ENCODE measurements at regions not wholly inside any gene's neighbourhood (a gene's known extent, or its start where the extent isn't known, plus 50 kb on each side); places are given as distances from the start of the nearest gene placed in this dataset.

GRCh38 chr1:104387716-104388508 lies 638.2 kb downstream of the AMY1C start:
- no peak for DNase-seq
- intact Hi-C loops (cut with DNase I): no loop called here
- ATAC-seq: no peak

GRCh38 chr1:104392552-104392951 lies 642.9 kb downstream of the AMY1C start:
- no peak for DNase-seq
- no peak for ATAC-seq
- intact Hi-C loops (cut with DNase I): no loop called here

- DNase-seq (no peak), ATAC-seq (no peak)
- intact Hi-C loops (cut with DNase I): no loop called here
Measured at GRCh38 chr1:104402178-104402577, 652.5 kb downstream of the AMY1C start.

- DNase-seq: no peak
- no peak for ATAC-seq
- intact Hi-C loops (cut with DNase I): no loop called here
Measured at GRCh38 chr1:104403883-104404282, 654.2 kb downstream of the AMY1C start.

DNA sequence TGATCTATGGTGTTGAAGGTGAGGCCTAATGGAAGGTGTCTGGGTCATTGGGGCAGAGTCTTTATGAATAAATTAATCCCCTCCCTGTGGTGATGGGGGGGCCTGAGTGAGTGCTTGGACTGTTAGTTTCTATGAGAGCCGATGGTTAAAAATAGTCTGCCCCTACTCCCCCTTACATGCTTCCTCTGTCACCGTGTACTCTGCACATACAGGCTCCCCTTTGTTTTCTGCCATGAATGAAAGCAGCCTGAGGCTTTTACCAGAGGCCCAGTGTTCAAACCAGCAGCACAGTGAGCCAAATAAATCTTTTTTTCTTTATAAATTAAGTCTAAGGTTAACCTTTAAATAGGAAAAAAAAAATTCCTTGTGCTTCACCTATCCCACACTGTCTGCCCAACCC lies 657.0 kb downstream of the AMY1C start:
- intact Hi-C loops (cut with DNase I): no loop called here
- DNase-seq (no peak), ATAC-seq (no peak)

- ATAC-seq (no peak), DNase-seq (no peak)
- intact Hi-C loops (cut with DNase I): no loop called here
Measured at GRCh38 chr1:104408268-104408667, 658.6 kb downstream of the AMY1C start.

DNA sequence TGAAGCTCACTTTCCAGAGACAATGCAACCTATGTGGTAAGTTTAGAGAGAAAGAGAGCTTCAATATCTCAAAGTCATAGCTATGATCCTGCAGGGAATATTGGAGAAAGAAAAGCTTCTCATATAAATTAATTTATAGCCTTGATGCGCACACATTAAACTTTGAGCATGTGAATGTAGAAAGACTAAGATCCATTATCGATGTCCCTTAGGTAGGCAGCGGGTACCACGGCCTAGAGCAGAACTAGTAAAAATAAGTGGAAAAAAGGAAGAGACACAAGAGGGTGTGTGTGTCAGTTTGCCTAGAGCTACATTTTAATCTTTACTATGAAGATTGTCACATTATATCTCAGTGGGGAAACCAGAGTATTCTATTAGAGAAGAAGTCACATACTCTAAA lies 685.6 kb downstream of the AMY1C start:
- ATAC-seq: no peak
- DNase-seq: no peak
- intact Hi-C loops (cut with DNase I): no loop called here

DNA sequence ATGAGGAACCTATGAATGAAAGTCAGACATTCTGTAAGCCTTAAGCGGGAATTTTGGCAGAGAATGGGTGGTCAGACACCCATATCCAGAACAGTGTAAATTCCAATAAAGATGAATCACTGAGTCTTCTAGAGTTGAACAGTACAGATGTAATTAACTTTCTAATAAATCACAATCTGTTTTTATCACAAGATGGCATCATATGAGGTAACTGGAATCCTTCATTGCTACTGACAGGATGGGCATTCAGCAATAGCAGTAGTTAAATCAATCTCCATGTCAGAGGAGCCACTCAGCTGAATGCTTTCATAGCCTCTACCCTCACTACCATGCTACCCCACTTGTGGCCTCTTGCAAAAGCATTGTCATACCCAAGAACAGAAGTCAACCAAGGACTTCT lies 690.3 kb downstream of the AMY1C start:
- no peak for DNase-seq
- no peak for ATAC-seq
- intact Hi-C loops (cut with DNase I): no loop called here

GRCh38 chr1:104456724-104457123 lies 707.0 kb downstream of the AMY1C start:
- ATAC-seq: no peak
- intact Hi-C loops (cut with DNase I): no loop called here
- DNase-seq: no peak

- intact Hi-C loops (cut with DNase I): no loop called here
- no peak for ATAC-seq
- no peak for DNase-seq
Measured at GRCh38 chr1:104459886-104460285, 710.2 kb downstream of the AMY1C start.

DNA sequence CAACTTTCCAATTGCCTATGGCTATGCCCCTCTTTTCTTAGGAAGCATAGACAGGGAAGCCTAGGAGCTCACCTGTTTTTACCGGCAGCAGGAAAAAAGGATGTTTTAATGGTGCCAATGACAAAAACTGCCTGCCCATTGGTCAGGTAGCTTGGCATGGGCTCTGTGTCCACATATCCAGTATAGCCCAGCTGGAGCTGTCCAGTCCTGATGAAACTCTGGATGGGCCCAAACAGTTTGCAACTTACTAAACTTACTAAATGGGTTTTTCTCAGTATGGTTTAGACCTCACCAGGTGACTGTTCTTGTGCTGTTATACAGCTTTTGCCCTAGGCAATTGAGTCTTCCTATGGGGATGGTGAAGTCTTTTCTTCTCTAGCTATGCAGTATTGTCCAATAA lies 711.2 kb downstream of the AMY1C start:
- ATAC-seq (no peak), DNase-seq (no peak)
- intact Hi-C loops (cut with DNase I): no loop called here

GRCh38 chr1:104463126-104463697 lies 713.5 kb downstream of the AMY1C start:
- no peak for ATAC-seq
- intact Hi-C loops (cut with DNase I): no loop called here
- no peak for DNase-seq

DNA sequence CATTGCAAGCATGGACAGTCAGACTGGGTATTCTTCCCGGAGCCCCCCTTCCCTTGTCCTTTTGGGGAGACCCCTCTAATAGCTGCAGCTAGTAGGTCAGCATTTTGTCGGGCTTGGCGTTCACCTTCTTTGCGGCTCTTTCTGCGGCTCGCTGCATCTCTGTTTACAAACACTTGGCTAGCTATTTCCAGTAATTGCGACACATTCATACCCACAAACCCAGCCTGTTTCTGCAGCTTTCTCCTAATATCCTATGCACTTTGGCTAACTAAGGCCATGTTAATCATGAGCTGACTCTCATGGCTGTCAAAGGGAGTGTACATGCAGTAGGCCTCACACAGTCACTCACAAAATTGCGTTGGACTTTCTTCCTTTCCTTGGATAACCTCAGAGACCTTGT lies 716.4 kb downstream of the AMY1C start:
- ATAC-seq (no peak), DNase-seq (no peak)
- intact Hi-C loops (cut with DNase I): no loop called here

DNA sequence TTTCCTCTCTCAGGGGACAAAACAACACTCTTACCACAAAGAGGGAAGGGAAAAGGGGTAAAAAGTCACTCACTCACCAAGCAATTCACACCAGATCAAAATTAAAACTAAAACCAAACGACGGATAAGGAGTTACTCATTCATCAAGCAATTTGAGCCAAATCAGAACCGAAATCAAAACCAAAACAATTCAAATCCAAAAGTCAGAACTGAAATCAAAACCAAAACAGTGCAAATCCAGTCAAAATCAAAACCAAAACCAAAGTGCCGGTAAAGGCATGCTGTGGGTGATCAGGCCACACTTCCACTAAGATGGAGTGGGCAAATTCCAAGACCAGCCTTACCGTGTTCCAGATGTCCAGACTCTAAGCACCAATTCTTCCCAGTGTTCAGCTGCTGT lies 717.9 kb downstream of the AMY1C start:
- no peak for ATAC-seq
- no peak for DNase-seq
- intact Hi-C loops (cut with DNase I): no loop called here

DNA sequence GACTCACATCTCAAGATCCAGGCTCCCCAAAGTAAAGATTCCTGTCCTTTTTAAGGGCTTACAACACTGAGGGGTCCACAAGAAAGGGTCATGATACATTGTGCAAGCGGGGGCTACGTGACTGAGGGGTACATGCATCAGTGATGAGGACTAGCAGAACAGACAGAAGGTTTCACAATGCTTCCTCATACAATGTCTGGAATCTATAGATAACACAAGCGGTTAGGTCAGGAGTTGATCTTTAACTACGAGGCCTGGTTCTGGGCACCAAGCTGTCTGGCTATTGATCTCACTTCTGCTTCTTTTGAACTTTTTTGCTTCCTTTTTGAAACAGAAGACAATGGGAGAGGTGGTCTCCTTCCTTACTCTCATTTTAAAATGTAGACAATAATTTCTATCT lies 718.6 kb downstream of the AMY1C start:
- no peak for DNase-seq
- intact Hi-C loops (cut with DNase I): no loop called here
- no peak for ATAC-seq

DNA sequence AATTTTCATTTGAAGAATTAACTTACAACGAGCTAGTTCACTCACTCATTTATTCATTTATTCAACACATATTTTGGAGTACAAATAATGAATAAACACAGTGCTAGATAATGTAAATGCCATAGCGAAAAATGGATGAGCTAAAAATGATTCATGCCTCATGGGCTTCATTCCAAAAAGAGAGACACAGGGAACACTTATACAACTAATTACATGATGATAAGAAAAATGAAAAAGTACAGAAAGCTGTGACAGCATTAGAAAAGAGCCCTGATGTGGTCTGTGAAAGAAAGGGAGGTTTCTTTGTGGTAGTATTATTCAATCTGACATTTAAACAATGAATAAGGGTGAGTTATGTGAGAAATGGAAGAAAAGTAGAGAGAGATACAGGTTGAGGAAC lies 726.4 kb downstream of the AMY1C start:
- no peak for DNase-seq
- intact Hi-C loops (cut with DNase I): no loop called here
- ATAC-seq: no peak

DNA sequence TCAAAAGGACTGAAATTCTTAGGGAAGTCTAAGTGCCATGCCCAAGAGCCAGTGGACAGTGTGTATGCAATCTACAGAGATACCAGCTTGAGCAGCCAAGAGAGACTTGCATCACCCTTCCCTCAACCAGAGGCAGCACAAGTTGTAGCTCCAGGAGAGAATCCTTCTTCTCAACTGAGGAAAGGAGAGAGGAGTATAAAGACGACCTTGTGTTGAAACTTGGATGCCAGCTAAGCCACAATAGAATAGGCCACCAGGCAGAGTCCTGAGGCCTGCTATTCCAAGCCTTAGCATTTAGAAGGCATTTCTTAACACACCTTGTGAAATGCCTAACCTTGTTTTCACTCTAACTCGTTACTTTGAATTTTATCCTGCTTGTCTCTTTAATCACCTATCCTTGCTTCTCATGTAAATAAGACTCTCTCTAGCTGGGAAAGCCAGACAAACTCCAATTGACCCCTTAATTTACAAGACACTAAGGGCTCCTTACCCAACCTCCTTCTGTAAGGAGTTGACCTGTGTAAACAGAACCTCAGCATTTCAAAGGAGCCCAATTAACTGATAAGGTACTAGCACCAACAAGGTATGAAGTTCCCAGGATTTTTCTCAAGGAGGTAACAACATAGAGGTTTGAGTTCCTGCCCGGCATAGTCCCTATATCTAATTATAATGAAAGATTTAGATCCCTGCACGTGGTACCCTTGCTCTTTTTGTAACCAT lies 738.8 kb downstream of the AMY1C start:
- DNase-seq: no peak
- no peak for ATAC-seq
- intact Hi-C loops (cut with DNase I): no loop called here

DNA sequence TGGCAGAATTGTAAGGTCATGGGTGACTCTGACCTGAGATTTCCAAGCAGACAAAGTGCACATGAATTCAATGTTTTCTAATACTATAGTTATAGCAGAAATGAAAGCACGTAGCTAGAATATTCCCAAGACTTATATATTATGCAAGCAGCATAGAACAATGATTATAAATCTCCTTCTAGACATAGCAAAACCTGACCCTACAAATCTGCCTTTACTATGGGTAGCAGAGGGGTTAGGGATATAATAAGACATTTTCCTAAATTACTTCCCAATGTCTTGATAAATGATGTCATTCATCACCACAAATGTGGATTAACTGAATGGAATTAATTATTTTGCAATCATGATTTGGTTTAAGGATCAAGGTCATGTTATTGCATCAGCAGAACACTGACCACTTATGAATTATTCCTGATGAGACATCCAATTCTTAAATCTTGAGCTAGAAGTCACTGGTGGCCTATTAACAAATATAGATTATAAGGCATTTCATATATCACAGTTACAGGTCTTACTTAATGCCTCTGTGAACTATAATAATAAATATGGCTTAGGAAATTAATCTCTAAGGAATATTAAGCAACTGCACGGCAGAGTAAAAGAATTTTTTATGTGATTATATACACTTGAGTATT lies 776.6 kb downstream of the AMY1C start:
- ATAC-seq: no peak
- no peak for DNase-seq
- intact Hi-C loops (cut with DNase I): no loop called here

DNA sequence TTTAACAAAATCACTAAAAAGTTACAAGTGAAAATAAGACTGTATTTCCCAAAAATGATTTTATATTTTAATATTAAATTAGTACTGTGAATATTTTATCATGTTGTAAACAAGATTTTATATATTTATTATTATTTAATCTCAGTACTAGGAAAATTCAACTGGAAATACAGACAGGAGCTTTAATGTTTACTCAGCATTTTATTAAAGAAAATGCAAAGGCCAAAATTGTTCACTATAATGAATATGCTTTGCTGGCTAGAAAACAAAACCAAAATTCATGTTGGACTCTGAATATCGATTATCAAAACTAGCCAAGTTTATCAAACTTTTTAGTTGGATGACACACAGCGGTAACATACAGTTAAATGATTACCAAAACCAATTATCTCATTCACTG lies 782.3 kb downstream of the AMY1C start:
- DNase-seq: no peak
- intact Hi-C loops (cut with DNase I): no loop called here

GRCh38 chr1:104574620-104575019 lies 824.9 kb downstream of the AMY1C start:
- DNase-seq: no peak
- intact Hi-C loops (cut with DNase I): no loop called here
- ATAC-seq: no peak

More for the DNA sequence above, 782.3 kb downstream of the AMY1C start:
- no peak for ATAC-seq

Measured in left cardiac atrium (tissue), 4 donors.